ENCODE measurements at regions not wholly inside any gene's neighbourhood (a gene's known extent, or its start where the extent isn't known, plus 50 kb on each side); places are given as distances from the start of the nearest gene placed in this dataset.

DNA sequence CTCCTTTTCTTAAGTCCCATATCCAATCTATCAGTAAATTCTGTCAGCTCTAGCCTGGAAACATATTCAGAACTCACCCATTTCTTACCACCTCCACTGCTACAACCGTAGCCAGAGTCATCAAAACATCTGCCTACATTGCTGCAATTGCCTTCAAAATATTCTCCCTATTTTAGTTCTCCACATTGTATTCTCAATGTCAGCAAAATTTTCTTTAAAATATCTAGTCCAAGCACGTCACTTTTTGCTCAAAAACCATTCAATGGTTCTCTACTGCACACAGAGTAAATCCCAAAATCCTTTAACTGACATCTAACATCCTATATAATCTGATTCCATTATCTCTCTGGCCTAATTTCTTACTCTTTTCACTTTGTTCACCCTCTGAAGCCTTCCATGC, 68.5 kb upstream of the ERBB4 start:
- Histone ChIP-seq H3K27ac (no peak overlapping the region), H2AFZ (no peak overlapping the region), H3K4me1 (ENCODE audit: insufficient read depth) (no peaks in the 10 kb centered on the region), H4K20me1 (ENCODE audit: insufficient read depth, poor library complexity, severe bottlenecking) (no peaks in the 10 kb centered on the region), H3K9me3 (ENCODE audit: low read depth) (no peaks in the 10 kb centered on the region), H3K4me2 (no peak overlapping the region), H3K36me3 (replicated peaks; ENCODE audit: insufficient read depth, low read depth) (no peaks in the 10 kb centered on the region), H3K9me2 (replicated peaks; ENCODE audit: insufficient read depth) (no peaks in the 10 kb centered on the region), H3K27me3 (no peaks in the 10 kb centered on the region), H3K4me3 (no peak overlapping the region), H3K79me2 (no peaks in the 10 kb centered on the region)
- WGBS (ENCODE audit: low lambda C conversion rate, missing lambda C conversion rate) = 67% methylated on average over 2 of the region's 2 CpGs
- no peak for DNase-seq (ENCODE audit: low spot score)
- TF ChIP-seq EZH2 (IDR thresholded peaks at IDR 0.05; ENCODE audit: borderline replicate concordance) (no peak), EZH2phosphoT487 (IDR thresholded peaks at IDR 0.05; ENCODE audit: low read depth, severe bottlenecking, unreplicated experiment) (no peak), CTCF (IDR thresholded peaks at IDR 0.05; ENCODE audit: poor library complexity) (no peak)

GRCh38 chr2:212606232-212606631, 67.6 kb upstream of the ERBB4 start:
- Histone ChIP-seq H3K4me2 (no peak overlapping the region), H4K20me1 (ENCODE audit: insufficient read depth, poor library complexity, severe bottlenecking) (no peaks in the 10 kb centered on the region), H3K27ac (no peak overlapping the region), H3K9me2 (replicated peaks; ENCODE audit: insufficient read depth) (no peaks in the 10 kb centered on the region), H3K4me1 (ENCODE audit: insufficient read depth) (no peaks in the 10 kb centered on the region), H3K4me3 (no peak overlapping the region), H3K36me3 (replicated peaks; ENCODE audit: insufficient read depth, low read depth) (no peaks in the 10 kb centered on the region), H3K9me3 (ENCODE audit: low read depth) (no peaks in the 10 kb centered on the region), H3K27me3 (no peaks in the 10 kb centered on the region), H3K79me2 (no peaks in the 10 kb centered on the region), H2AFZ (no peak overlapping the region)
- TF ChIP-seq CTCF (IDR thresholded peaks at IDR 0.05; ENCODE audit: poor library complexity) = no peak
- DNase-seq (ENCODE audit: low spot score) = no peak
- 76% methylated on average over 1 of the region's 1 CpG for WGBS (ENCODE audit: low lambda C conversion rate, missing lambda C conversion rate)

- H2AFZ ChIP-seq = no peak overlapping the region
Observed at GRCh38 chr2:212596688-212597087, 58.1 kb upstream of the ERBB4 start.

More at GRCh38 chr2:212596688-212597087, 58.1 kb upstream of the ERBB4 start:
- no peak for TF ChIP-seq CTCF (IDR thresholded peaks at IDR 0.05; ENCODE audit: poor library complexity)
- no peak for TF ChIP-seq EZH2 (IDR thresholded peaks at IDR 0.05; ENCODE audit: borderline replicate concordance)
- no peak for TF ChIP-seq EZH2phosphoT487 (IDR thresholded peaks at IDR 0.05; ENCODE audit: low read depth, severe bottlenecking, unreplicated experiment)
- no peaks in the 10 kb centered on the region for H3K27me3 ChIP-seq
- H3K27ac ChIP-seq = no peak overlapping the region
- H4K20me1 ChIP-seq (ENCODE audit: insufficient read depth, poor library complexity, severe bottlenecking) = no peaks in the 10 kb centered on the region
- H3K36me3 ChIP-seq (replicated peaks; ENCODE audit: insufficient read depth, low read depth) = no peaks in the 10 kb centered on the region
- H3K4me3 ChIP-seq = no peak overlapping the region
- no peaks in the 10 kb centered on the region for H3K9me3 ChIP-seq (ENCODE audit: low read depth)
- H3K79me2 ChIP-seq = no peaks in the 10 kb centered on the region
- H3K4me1 ChIP-seq (ENCODE audit: insufficient read depth) = no peaks in the 10 kb centered on the region
- H3K9me2 ChIP-seq (replicated peaks; ENCODE audit: insufficient read depth) = no peaks in the 10 kb centered on the region
- WGBS (ENCODE audit: low lambda C conversion rate, missing lambda C conversion rate) = 85% methylated on average over 3 of the region's 3 CpGs
- no peak for DNase-seq (ENCODE audit: low spot score)
- no peak overlapping the region for H3K4me2 ChIP-seq
